ENCODE measurements at regions not wholly inside any gene's neighbourhood (a gene's known extent, or its start where the extent isn't known, plus 50 kb on each side); places are given as distances from the start of the nearest gene placed in this dataset.
"Not testable (repeated sequence)": the region's sequence is repeated elsewhere in the genome, so short reads cannot be mapped to it uniquely, and the experiment has no call there.

DNA sequence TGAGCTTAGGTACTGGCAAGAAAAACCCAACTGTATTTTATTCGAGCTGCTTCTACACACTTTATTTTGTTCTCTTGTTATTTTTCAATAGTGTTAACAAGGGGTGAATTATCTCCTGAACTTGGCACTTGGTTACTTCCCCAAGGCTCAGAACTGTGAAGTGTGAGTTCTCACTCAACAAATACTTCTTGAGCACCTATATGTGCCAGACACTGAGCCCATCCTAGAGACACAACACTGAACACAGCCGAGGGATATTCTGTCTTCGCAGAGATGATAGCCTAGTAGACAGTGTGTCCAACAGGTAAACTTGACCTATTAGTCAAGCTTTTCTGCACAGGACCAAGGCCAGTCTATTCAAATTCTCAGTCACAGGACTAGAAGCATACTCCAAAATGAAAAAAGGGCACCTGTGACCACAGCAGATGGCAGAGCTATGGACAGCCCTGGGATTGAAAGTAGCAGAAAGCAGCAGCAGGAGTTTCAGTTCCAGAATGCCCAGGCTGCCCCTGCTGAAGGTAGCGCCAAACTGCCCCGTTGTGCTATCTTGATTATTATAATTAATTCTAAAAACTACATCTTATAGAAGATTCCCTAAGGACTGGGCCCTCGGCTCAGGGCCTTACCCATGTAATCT is 77.8 kb upstream of the TAB2 start:
- DNase-seq (ENCODE audit: low read depth), result no peak

DNA sequence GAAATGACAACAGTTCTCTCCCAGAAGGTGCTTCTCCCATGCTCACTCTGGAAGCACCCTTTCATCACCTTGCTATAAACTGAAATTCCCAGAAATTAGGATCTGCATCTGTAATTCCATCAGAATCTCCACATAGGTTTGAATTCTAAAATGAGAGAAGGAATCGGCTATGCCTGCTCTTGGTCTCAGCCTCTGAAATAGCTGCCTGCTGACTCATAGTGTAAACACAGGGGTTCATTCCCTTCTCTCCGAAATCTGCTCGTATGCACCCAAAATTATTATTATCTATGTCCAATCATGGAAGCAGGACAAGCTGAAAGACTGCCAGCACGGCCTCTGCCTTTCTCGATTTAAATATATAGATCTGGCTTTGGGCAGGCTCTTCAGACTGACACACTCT is 74.6 kb upstream of the TAB2 start:
- DNase-seq (ENCODE audit: low read depth), result no peak

DNA sequence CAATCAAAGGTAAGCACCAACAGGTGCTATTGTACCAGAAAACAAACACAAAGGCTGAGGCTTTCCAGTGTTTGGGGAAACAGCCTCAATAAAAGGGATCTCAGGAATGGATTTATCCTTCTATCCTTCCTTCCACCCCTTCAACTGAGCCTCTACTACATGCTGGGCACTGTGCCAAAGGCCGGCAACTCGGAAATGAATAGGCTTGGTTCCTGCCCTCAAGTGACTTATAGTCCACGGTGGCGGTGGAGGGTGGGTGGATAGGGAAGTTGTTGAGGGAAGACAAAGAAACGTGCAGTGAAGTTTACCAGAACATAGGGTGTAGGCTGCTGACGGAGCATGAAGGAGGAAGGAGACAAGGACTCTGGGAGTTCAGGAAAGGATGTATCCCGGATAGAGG is 73.4 kb upstream of the TAB2 start:
- DNase-seq (ENCODE audit: low read depth), result no peak

DNA sequence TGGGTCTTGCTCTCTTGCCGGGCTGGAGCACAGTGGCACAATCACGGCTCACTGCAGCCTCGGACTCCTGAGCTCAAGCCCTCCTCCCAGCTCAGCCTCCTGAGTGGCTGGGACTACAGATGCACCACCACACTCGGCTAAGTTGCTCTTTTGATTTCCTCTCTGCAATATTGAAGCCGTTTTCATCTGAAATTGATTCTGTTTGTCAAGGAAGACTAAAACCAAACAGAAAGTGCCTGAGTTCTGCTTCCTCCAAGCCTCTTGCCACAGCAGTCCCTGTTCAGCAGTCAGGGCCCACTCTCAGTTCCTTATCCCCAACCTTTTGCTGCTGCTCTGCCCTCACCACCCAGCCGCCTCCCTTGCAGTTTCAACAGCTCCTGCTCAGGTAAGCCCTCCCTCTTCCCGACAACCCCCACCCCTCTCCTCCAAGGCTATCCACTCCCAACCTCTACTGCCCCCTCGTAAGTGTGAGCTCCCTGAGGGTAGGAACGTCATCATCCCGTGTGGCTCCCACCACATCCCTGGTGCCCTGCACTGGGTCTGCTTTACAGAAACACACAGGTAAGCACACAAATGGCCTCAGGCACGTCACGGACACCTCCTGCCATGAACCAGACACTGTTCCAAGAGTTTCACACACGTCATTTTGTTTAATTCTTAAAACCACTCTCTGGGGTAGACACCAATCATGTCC is 70.7 kb upstream of the TAB2 start:
- no peak for DNase-seq (ENCODE audit: low read depth)

DNA sequence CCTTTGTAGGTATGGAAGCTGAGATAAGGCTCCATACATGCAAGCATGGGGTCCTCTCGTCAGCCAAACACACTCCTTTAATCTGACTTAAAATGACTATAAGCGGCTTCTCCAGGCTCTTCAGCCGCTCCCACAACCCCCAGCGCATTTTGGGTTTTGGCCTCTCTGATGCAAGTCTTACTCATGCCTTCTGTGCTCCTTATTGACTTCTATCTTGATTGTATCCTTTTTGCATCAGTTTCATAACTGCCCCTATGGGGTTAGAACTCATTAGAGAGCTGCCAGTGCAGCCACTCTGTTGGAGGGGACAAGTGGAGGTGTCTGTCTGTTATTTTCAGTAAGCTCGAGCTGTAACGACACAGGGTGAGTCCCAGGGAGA is 70.1 kb upstream of the TAB2 start:
- DNase-seq (ENCODE audit: low read depth), result no peak

DNA sequence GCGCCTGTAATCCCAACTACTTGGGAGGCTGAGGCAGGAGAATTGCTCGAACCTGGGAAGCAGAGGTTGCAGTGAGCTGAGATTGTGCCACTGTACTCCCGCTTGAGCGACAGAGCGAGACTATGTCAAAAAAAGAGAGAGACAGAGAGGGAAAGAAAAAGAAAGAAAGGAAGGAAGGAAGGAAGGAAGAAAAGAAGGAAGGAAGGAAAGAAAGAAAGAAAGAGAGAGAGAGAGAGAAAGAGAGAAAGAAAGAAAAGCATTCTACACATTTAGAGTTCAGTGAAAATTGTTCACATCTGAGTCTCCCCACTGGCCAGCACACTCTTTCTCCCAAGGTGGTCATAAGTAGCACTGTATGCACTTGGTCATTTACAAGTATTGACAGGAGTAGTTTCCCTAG is 69.2 kb upstream of the TAB2 start:
- DNase-seq (ENCODE audit: low read depth), result not testable (repeated sequence)

DNA sequence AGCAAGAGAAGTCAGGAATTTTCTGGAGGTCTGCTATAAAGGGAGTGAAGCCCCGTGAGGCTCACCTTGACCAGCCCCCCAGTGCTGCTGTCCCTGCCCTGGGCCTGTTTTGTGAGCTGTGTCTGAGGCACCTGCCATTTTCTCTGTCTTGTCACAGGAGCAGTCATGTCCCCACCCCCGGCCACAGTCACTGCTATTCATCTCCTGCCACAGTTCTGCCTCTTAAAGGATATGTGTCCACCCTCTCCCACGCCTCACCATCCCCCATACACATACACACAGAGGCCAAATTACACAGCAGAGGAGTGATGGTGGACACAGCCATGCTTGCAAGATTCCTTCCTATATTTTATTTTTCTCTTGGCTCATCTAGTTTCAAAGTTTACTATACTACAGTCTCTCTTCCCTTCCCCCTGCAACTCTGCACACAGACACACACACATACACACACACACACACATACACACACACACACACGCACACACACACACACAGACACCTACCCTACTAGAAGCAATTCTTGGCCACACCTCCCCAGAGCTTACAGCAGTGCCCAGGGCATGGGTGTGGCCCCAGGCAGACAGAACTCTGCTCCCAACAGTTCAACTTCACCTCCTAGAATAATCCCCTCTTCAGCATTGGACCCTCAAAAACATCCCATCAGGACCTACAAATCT is 68.7 kb upstream of the TAB2 start:
- no peak for DNase-seq (ENCODE audit: low read depth)

DNA sequence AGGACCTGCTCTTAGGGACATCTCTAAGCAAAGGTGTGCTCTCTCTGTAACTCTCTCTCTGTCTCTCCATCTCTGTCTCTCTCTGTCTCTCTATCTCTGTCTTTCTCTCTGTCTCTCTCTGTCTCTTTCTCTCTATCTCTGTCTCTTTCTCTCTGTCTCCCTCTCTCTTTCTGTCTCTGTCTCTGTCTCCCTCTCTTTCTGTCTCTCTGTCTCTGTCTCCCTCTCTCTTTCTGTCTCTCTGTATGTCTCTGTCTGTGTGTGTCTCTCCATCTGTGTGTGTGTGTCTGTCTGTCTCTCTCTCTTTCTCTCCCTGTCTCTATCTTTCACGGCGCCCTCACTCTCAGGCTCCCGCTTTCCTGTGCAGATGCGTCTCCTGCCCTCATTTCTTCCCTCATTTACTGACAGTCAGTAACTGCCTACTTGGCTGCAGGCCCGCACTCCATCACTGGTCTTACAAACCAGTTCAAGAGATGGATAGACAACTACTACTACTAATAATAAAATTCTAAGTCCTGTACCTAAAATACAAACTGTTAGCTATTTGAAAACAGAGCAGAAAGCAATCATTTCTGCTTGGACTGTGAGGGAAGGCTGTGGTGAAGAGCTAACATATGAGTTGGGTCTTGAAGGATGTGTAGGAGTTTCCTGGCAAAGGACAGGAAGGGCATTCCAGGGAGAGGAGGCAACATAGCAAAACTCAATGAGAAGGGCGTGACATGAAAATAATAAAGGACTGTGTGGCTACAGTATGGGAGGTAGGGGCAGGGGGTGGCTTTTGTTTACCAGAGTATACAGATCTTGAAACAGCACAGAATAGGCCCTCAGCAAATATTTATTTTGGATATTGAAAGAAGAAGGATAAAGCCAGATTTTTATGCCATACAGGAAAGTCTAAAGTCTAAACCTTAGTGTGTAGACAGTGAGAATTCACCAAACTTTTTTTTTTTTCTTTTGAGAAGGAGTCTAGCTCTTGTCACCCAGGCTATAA is 67.8 kb upstream of the TAB2 start:
- no peak for DNase-seq (ENCODE audit: low read depth)

DNA sequence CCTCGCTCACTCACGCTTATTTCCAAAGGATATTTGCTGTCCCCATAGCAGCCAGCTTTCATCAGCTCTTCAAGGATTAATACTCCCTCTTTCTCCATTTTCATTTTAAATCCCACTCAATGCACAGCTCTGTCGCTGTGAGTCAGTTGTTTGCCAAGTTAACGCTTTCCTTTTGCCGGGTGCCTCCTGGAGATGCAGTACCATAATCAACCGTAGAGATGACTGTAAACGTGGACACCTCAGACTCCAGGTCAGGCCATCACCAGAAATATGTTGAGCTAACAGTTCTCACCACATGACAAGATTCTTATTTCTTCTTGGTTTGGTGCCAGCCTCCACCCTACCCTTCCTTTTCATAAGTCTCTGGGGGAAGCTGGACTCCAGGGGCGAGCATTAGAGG is 66.6 kb upstream of the TAB2 start:
- no peak for DNase-seq (ENCODE audit: low read depth)

DNA sequence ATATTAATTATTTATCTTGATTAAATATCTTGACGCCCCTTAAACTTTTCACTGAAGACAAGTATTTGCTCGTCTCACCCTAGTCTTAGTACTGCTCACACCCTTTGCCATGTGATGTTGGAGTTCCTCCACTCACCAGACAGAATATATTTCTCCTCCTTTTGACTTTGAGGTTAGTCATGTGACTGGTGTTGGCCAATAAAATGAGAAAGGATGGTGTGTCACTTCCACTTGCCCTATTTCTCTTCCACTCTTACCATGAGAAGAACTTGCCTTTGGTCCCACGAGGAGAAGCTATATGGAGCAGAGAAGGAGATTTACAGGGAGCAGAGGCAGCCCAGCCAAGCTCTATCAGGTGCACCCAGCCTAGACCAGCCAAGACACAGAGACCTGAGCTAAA is 64.9 kb upstream of the TAB2 start:
- no peak for DNase-seq (ENCODE audit: low read depth)

DNA sequence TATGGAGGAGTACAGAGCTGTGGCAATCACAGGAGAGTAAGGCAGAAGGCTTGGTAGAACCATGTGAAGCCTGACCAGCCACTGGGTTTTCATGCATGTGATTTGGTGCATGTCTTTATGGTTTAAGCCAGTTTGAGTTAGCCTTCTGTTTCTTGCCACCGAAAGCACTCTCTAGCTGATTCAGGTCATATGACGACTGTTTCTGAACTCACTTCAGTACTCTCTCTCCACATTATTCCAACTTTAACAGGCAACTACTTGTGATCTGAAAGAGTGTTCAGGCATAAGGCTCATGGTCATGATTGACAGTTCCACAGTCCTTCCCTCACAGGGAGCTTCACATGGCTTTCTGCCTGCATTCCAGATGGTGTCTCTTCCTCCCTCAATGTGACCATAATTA is 63.3 kb upstream of the TAB2 start:
- no peak for DNase-seq (ENCODE audit: low read depth)

DNA sequence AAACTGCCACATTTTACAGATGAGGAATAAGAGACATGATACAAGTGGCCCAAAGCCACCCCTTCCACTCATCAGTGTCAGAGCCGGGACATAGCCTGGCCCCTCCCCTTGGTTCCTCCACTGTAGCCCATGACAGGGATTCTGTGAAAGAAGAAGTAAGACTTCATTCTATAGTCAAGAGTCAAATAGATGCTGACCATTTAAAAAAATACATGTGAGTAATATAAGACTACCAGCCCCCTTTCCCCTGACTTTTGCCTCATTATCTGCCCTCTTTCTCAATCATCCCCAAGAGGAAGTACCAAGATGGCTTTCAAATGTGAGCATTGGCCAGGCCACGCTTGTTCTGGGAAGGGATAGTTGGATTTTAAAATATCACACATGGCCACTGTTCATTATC is 57.8 kb upstream of the TAB2 start:
- no peak for DNase-seq (ENCODE audit: low read depth)

DNA sequence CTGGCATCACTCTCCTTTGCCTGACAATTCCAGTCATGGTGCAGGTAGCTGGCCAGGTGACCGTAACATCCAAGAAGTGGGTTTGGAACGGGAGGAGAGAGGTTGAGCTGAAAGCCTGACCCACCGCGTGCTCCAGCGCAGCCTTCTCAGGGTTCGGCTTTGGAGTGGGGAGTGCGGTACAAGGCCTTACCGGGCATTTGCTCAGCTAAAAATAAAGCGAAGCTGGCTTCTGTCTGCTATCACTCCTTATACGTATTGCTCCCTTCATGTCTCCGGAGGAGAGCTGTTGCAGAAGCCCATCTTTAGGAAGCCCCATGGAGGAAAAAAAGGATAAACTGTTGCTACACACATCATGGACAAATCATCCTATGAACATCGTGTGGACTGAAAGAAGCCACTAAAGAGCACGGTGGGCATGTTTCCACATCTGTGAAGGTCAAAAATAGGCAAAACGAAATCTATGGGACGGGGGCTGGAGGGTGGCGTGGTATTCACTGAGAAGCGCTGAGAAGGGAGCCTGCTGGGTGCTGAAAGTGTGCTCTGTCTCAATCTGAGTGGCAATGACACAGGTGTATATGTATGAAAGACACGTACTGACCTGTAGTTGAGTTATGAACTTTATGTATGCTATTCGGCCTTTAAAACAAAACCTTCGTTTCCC is 57.2 kb upstream of the TAB2 start:
- no peak for DNase-seq (ENCODE audit: low read depth)

DNA sequence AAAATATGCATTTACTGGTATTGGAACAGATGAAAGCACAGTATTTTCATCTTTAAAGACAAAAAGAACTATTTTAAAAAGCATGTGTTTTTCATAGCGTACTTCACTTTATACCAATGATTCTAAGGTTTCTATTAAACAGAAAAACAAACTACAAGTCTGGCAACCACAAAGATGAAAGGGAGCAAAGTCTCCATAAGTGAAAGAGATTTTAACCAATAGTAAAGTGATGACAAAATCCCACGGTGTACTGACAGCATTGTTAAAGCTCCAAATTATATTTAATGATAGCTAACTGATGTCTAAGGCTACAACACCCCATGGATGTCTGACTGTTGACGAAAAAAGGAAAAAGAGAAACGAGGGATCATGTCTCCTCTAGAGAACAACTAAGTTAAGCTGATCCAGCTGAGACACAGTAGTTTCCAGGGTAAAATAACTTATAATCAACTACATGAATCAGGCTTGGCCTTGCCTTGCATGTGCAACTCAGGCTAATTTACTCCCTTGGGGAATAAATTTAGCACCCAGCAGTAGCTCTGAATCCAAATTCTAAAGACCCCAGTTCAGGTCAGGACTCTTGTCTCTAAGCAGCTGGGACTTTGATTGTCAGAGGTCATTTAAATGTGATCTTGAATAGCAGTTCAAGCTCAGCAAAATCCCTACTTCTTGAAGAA is 56.0 kb upstream of the TAB2 start:
- no peak for DNase-seq (ENCODE audit: low read depth)

DNA sequence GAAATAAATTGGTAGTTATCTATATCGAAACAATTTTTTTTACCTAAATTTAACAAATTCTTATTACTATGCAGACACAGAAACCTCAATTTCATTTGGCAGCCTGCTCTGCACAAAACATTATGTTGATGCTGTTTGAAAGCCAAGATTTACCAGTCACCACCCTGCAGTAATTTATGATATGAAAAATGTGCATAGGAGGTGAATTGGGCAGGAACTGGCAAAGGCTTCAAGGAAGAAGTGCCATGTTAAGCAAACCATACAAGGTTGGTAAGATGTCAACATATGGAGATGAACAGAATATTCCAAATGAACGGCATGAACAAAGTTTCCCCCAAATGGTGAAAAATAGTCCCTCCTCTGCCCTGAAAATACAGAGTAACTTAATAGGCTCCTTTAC is 54.2 kb upstream of the TAB2 start:
- DNase-seq (ENCODE audit: low read depth), result no peak

DNA sequence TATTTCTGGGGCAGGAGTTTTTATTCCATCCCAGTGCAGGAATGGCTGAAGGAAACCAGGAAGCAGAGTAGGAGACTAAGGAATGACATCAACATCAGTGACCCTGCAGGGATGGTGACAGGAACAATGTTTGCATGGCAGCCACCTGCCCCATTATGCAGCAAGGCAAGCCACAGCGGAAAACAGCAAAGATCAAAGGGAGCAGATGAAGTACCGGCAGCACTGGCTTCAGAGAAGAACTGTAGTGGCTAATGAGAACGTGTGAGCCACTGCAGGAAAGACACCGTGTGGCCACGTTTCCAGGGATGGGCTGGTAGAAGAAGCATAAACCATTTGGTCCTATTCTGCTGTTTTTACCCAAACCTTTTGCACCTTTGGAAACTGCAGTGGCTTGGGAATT is 52.9 kb upstream of the TAB2 start:
- no peak for DNase-seq (ENCODE audit: low read depth)

DNA sequence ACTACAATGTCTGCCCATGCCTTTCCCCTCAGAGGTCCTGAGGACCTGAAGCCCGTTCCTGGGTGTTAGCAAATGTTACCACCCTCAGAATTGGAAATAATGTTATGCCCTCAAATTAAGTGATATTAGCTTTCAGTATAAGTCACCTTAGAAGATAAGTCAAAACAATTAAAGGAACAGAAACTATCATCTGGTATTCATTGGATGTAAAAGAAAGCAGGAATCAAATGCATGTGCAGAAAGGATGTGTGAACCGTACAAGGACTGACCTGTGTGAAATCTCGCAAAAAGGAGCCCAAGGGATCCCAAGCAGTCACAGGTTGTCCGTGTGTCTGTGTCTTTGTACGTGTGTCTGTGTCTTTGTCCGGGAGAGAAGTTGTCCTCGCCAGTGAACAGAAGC is 51.6 kb upstream of the TAB2 start:
- no peak for DNase-seq (ENCODE audit: low read depth)

DNA sequence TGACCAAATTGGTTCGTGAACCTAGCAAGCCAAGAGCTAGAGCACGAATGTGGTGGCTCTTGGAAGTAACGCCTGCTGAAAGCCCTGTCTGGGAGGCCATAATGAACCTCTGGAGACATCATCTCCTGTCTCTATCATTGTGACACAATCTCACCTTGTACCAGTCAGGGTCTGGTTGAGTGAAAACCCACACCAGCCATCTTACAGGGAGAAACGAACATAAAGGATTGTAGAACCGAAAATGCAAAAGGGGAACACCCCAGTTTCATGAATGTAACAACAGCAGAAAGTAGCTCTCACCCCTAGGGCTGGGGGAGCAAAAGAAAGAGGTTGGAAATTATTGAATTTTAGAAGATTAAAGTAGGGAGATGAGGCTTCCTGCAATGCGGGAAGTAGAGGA is 50.9 kb upstream of the TAB2 start:
- DNase-seq (ENCODE audit: low read depth), result no peak

DNA sequence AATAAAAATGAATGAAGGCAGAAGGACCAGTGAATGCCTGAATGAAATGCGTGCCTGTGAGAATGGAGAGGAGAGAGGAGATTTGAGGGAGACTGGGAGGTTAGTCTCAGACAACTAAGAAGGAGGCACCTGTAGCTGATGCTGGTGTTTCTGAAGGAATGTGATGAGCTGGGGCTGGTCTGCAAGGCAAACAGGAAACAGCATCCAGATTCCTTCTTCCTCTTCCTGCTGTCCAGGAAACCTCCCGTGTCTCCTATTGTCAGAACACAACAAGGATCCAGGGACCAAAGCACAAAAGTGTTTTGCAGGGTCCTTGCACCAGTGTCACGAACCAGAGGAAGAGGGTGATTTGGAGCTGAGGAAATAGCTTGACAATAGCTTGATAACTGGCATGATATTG is 50.4 kb upstream of the TAB2 start:
- no peak for DNase-seq (ENCODE audit: low read depth)

DNA sequence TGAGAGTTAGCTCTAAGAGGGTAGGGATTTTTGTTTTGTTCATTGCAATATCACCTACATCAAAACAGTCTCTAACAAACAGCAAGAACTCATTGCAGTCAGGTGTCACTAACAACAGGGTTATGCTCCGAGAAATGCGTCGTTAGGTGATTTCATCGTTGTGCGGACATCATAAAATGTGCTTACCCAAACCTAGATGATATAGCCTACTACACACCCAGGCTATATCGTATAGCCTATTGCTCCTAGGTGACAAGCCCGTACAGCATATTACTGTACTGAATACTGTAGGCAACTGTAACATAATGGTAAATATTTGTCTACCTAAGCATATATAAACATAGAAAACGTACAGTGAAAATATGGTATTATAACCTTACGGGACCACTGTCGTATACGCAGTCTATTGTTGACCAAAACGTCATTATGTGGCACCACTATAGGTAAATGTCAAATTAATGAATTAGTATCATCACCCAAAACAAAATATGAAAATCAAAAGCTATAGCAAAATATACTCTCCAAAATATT is 49.9 kb upstream of the TAB2 start:
- DNase-seq (ENCODE audit: low read depth), result no peak
